ENCODE measurements at regions not wholly inside any gene's neighbourhood (a gene's known extent, or its start where the extent isn't known, plus 50 kb on each side); places are given as distances from the start of the nearest gene placed in this dataset.

DNA sequence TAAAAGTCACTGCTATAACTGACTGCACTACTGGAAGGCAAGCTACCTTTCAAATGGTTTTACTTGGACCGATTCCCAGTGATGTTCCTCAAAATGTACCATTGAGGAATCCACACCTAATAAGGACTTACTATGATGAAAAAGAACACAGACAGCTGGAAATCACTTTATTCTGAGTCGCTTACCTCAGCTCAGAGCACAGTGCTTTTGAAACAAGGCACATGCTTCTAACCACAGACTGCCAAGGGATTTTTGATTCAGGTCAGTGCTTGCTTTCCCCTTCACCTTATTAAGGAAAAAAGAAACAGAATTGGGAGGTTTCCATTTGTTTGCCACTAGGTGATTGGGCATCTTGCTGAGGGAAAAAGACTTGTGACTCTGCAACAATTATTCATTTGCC, 707.5 kb upstream of the FSHR start:
- no peak for DNase-seq (ENCODE audit: low spot score)

DNA sequence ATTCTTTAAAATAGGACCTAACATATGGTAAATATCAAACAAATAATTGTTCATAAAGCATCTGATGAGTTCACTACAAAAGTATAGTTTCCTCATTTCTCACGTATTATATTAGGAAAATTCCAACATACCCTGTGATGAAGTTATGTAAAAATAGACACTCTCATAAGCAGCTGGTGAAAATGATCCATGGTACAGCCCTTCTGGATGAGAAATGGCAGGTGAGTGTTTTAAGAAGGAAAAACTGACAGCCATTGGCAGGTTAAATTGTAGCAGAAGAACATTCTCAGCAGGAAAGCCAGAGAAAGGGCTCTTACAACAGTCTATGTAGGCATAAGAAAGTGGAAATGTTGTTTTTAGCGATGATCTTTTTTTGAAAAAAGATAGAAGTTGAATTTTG, 706.5 kb upstream of the FSHR start:
- no peak for DNase-seq (ENCODE audit: low spot score)

DNA sequence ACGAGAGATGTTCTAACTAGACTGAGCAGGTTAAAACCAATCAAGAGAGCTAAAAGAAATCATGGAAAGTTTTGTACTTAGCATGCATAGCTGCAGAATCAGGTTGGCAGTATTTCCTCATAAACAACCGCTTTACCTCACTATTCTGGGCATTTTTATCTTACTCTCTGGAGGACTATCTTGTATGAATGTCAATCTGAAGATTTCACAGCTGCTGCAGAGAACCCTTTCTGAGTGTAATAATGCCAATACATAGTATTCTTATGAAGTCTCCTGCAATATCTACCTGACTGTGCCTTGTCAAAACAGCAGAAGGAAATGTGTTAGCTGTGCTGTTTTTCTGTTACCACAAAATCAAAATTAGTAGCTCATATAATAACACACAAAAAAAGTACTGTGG, 705.9 kb upstream of the FSHR start:
- no peak for DNase-seq (ENCODE audit: low spot score)

DNA sequence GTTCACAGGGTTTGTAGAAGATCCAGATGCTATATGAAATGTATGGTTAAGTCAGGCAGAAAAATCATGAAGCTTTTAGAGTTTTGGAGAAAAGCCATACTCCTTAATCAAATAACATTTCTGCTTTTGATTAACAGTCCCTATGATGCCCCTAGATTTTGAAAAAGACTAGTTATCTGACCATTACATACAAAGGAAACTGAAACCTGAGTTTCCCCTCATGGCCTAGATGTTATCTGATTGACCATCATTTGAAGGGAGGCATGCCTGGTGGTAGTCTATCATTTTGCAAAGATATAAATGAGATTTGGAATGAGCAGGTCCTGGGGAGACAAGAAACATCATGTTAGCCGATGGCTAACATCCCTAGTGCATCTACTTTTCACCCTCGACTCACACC, 704.3 kb upstream of the FSHR start:
- DNase-seq (ENCODE audit: low spot score), result no peak

DNA sequence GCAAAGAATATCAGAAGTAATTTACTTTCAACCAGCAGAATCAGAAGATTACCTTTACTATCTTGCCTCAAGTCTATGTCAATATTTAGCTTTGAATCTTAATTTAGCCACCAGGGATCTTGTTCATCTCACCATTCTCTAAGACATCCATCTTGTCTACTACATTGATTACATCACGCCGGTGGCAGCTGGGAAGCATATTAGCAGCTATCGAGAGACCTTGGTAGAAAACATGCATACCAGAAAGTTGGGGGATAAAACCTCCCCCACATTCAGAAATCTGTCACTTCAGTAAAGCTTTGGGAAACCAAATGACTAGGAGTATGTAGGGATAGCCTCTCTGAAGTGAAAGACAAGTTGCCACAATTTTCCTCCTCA, 703.8 kb upstream of the FSHR start:
- no peak for DNase-seq (ENCODE audit: low spot score)

DNA sequence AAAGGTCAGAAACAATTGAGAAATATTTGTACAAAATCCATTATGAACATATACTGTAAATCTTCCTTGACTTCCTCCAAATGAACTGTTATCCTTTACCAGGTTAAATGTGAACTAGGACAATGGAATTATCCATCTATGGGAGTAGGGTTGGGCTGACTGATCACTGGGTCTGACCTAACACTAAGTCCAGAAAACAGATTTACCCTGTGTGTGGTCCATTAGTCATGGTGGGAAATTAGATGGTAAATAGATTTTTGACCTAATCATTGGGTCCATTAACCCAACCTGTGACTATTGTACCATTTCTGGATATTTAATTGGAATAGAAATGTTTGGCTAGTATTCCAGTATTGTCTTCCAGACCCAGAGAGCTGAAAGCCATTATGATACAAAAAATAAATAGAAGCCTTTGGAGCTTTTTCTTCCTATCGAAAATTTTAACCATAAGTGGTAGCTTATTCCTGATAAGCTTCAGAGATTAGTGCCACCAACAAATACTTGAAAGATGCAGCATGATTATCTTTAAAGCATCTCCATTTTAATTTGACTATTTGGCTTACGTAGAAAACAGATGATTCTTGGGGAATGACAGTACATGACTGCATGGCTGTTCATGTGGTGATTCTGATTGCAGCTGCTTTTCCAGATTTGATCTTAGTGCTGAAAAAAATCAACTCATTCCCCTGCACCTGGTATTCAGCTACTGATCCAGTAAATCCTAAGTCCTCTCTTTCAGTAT, 703.2 kb upstream of the FSHR start:
- no peak for DNase-seq (ENCODE audit: low spot score)

DNA sequence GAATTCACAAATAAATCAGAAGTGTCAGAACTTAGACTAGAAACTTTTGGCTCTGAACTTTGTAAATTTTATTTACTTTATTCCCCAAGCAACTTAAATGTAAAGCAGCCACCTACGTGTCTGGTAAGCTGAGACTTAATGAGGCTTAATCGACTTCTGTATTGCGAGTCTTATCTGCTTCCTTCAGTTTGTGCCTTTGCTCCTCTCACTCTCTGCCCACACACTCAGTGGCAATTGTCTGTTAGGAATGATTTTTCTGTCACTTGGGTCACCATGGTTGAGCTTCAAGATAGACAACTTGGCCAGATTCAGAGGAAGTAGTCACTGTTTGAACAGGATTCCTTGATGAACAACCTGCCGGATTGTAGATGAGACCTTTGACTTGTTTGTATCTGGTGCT, 691.4 kb upstream of the FSHR start:
- DNase-seq (ENCODE audit: low spot score), result no peak

DNA sequence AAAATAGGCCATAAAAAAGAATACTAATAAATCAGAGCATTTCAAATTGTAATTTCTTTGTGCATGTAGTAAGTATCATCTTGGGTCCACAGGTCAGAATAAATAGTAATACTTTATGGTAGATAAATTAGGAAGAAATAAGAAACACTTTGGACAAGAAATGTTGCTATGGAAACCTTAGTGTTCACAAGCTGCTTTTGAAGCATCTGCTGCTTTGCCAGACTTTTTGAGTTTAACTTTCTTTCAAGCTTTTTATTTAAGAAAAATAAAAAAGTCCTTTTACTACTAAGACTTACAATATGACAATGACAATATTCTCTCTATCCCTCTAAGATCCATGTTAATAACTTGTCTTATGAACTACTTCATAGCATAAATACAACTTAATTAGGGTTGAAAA, 690.7 kb upstream of the FSHR start:
- DNase-seq (ENCODE audit: low spot score), result no peak

DNA sequence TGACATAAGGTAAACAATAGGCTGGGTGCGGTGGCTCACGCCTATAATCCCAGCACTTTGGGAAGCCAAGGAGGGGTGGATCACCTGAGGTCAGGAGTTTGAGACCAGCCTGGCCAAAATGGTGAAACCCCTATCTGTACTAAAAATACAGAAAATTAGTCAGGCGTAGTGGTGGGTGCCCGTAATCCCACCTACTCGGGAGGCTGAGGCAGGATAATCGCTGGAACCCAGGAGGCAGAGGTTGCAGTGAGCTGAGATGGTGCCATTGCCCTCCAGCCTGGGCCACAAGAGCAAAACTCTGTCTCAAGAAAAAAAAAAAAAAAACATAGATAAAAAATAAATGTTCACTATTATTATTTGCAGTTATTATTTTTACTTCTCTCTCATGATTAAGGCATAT, 689.8 kb upstream of the FSHR start:
- DNase-seq (ENCODE audit: low spot score), result peak; percentile 68

DNA sequence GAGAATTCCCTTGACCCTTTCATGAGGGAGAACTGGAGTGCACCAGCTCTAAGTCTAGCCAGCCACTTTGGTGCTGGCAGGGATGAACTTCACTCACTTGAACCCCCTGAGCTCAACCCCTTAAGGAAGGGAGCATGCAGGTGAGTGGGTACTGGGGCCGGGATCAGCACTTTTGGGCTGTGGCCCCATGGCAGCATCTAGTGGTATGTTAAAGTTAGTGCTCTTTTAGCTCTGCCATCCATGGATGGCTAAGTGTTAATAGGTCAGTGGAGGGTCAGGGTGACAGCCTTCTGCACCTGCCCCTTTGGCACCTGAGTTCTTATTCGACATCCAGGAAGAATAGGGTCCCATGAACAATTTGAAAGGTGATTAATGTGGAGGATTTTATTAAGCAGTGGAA, 689.0 kb upstream of the FSHR start:
- no peak for DNase-seq (ENCODE audit: low spot score)

DNA sequence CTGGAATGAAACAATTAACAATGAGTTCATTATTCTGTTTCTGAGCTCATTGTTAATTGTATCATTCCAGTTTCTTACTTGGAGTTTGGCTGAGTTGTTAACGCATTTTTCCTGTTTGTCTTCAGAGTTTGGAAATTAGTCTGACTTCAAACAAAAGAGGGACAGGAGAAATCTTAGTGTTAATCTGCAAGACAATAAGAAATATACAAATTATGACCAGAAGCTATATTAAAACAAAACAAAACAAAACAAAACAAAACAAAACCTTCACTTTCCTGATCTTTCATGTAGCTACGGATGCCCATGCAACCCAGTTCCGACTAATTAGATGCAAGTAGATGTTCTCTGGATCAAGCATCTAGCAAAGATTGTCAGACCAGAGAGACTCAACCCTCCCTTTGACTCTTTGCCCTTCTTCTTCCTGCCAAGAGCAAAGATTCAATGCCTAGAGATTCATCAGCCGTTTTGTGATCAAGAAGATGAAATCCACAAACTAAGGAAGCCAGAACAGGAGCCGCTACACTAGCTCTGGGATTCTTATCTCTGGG, 686.2 kb upstream of the FSHR start:
- no peak for DNase-seq (ENCODE audit: low spot score)

DNA sequence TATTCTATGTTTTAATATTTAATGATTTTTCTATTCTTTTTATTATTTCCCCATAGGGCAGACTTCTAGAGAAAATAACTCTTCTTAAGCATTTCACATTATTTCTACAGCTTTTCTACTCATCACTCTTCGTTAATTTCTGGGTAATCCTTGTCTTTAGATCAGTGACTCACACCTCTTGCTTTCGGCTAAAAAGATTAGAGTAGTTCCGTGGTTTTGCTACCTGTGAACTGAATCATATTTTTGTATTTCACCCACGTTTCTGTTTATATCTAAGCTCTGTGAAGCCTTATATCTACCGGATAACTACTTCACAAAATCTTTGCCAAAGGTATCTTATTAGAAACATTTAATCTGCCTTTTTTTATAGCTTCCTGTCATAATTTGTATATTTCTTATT, 685.5 kb upstream of the FSHR start:
- DNase-seq (ENCODE audit: low spot score), result no peak

DNA sequence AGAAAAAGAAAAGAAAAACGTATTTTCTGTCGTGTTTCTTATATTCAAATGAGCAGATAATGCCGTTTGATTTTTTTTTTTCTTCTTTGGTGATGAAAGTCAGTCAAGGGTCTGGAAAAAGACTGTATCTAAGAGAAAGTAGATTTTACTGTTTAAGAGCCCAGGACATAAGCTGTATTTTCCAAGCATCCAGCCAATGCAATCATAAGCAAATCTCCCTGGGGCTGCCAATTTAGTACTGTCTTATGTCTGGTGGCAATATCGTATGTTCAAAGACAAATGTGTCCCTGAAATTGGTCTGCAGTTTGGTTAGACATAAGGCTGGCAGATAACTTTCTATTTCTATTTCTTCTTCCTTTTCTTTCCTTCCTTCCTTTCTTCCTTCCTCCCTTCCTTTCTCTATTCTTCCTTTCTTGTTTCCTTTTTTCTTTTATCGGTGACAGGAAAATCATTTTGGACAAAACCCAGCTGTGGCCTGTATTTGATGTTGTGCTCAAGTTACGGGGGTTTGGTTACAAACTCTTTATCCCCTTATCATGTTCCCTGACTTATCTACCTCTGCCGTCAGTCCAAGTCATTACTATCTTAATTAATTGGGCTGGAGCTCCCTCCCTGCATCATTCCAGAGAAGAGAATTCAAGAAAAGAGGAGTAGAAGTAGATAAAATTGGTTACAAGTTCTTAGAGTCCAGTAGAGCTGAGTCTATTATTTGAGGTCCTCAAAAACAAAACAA, 683.4 kb upstream of the FSHR start:
- no peak for DNase-seq (ENCODE audit: low spot score)

DNA sequence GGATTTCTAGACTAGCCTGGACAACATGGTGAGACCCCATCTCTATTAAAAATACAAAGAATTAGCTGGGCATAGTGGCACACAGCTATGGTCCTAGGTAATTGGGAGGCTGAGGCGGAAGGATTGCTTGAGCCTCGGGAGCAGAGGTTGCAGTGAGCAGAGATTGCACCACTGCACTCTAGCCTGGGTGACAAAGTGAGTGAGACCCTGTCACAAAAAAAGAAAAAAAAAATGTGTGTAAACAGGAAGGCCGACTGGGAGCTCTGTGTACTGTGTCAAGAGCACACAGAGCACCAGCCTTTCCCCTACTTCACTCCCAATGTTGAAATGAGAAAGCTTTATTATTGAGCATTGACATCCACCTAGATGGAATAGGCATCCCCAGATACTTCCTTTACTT, 681.7 kb upstream of the FSHR start:
- no peak for DNase-seq (ENCODE audit: low spot score)

DNA sequence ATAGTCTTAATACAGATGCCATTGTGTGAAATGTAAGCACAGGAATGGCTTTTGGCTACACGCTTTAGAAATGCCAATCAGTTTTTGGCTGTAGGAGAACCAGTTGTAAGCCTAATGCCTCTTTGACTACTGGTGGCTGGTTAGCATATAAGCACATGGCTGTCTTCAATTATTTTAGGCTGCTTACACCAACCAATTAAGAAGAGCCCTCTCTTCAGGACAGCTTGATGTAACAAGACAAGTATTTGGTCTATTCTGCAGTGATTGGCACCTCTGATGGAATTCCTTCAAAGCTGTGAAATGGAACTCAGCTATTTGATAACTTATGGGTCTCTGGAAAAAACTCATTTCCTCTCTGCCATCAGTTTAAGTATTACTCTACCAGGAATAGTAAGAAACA, 680.1 kb upstream of the FSHR start:
- DNase-seq (ENCODE audit: low spot score), result no peak

DNA sequence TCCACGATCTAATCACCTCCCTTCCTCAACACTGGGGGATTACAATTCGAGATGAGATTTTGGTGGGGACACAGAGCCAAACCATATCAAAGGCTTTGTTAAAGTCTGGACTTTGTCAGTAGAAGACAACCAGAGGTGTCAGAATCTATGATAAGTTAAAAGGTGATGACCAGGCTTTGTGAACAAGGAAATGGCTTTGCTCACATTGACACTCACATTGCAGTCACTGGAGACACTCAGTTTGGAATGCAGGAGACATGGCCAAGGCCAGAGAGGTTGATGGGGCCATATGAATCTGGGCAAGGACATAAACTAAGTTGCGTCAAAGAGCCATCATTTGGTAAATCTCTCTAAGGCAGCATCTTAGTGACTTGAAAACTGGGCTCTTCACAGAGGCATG, 678.2 kb upstream of the FSHR start:
- no peak for DNase-seq (ENCODE audit: low spot score)

DNA sequence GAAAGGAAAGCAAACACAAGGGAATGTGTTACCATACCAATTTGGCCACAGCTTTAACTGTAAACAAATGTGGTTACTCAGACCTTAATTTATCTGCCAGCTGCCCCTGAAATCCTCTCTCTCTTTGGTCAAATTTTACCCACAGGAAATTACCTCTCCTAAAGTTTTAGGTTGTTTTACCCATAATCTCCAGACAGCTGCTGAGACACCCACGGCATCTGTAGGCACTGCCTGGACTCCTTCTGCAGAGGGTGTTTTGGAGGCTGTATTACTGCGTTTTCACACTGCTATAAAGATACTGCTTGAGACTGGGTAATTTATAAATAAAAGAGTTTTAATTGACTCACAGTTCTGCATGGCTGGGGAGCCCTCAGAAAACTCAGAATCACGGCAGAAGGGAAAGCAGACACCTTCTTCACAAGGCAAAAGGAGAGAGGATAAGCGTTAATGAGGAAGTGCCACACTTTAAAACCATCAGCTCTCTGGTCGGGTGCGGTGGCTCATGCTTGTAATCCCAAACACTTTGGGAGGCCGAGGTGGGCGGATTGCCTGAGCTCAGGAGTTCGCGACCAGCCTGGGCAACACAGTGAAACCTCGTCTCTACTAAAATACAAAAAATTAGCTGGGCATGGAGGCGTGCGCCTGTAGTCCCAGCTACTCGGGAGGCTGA, 677.5 kb upstream of the FSHR start:
- no peak for DNase-seq (ENCODE audit: low spot score)

DNA sequence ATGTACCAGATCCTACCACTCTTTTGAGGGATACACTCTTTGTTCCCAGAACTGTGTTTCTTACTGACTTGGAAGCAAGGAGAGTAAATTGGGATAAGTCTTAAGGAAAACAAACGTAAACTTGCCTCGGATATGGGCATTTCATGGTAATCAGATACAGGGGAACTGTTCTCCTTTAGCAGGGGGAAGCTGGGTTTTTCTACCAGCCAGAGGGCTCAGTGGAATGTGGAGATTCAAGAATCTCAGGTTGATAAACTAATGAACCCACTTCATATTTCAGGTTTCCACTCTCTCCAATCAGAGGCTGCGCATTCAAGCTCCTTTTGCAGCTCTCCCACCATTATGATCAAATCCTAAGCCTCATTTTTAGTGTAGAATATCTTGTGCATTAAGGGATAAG, 676.5 kb upstream of the FSHR start:
- no peak for DNase-seq (ENCODE audit: low spot score)

DNA sequence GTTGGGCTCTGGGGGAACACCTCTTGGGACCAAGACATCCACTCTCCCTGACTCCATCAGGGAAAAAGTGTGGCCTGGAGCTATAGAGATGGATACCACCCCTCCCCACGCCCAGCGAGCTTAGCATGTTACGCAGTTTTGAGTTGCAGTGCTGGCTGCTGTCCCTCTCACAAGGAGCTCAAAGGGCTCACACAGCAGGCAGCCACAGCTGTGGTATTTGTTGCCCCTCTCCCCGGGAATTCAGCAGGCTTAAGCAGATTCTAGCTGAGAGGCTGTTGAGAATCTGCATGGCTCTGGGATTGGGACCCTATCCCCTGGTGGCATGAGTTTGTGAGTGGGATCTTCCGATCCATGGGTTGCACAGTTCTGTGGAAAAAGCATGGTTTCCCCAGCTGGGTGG, 673.1 kb upstream of the FSHR start:
- DNase-seq (ENCODE audit: low spot score), result no peak

DNA sequence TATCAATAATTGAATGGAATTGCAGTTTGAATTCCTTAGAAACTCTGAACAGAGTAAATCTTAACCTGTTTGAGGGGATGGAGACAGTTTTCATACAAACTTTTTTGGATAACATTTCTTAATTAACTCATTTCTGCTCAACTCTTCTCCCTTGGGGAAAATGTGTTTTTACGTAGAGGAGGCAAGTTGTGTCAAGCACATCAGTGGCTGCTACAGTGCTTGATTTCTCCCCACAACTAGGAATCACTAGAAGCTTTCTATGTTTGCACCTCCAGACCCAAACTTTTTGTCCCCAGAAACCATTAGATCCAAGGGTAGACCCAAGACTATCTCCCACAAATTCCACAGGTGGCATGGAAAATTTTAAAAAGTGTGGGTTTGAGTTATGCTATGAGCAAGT, 658.9 kb upstream of the FSHR start:
- no peak for DNase-seq (ENCODE audit: low spot score)

DNA sequence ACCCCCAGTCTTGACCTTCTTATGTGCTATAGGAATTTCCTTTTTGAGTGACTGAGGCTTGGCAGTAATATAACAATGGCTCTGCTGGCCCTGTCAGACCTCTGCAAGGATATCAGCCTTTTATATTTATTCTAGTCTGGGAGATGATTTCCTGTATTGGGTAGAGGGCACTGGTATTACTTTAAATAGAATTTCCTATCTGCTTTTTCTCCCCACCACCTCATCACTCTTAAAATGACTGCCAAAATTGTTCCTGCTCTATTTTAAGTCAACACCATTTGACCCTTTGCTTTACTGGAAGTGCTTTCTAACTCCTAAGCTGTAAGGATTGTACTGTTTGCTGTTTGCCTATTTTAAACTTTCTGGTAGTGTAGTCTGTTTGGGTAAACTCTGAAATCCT, 658.4 kb upstream of the FSHR start:
- no peak for DNase-seq (ENCODE audit: low spot score)

DNA sequence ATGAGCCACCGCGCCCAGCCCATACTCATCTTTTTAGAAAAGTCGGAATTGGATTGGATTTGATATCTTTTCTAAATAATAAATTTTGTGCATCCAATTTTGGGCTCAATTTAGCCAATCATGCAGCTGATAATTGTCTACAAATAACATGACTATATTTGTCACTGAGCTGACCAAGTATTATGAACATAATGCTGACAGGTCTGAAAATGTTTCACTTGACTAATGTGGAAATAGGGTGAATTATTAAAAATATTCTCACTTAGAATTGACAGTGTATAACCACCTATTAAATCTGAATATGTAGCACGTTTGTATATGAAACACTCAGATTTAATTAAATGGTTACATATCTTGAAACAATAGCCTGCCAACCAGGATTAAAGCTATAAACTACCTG, 657.2 kb upstream of the FSHR start:
- DNase-seq (ENCODE audit: low spot score), result no peak

DNA sequence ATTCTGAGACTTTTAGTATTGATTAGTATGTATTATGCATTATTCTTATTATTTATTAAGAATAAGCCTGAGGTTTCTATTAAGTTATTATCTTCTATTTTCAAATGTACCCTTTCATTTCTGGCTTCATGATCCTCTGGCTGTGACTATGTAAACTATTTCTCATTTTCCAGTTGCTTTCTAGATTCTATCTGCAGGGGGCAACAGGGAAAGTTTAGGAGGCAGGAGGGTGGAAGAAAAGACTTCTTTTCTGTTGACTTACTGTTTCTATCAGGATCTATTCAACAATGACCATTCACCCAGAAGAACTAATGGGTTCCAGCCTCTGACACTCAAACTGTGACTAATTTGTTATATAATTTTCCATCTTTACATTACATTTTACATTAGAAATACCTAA, 653.4 kb upstream of the FSHR start:
- no peak for DNase-seq (ENCODE audit: low spot score)

All from mesenteric fat pad (tissue), 1 donor.